ENCODE measurements at regions not wholly inside any gene's neighbourhood (a gene's known extent, or its start where the extent isn't known, plus 50 kb on each side); places are given as distances from the start of the nearest gene placed in this dataset.

- CTCF ChIA-PET, result no interaction called here
- no peaks in the 10 kb centered on the region for H3K4me1 ChIP-seq (ENCODE audit: control extremely low read depth in 1 of 4, control insufficient read depth in 4 of 4, insufficient read depth in 4 of 4, low read length in 3 of 4)
- WGBS (ENCODE audit: insufficient coverage), result no CpG with 5 or more reads among the region's 1 CpG
- no peak for DNase-seq
- no peaks in the 10 kb centered on the region for H3K36me3 ChIP-seq (ENCODE audit: control insufficient read depth in 4 of 4, insufficient read depth in 4 of 4, low read length in 3 of 4)
- POLR2A ChIA-PET, result interaction anchor here (0.6 kb wide), 1 partner anchor 22 kb away, joined by 7 read pairs; no protein-coding TSS in a partner anchor
- no peak overlapping the region for H3K27ac ChIP-seq (ENCODE audit: insufficient read depth in 1 of 2, low read depth in 1 of 2, low read length in 2 of 2, poor library complexity in 1 of 2, severe bottlenecking in 2 of 2)
- no peak overlapping the region for H3K4me3 ChIP-seq (ENCODE audit: control insufficient read depth in 1 of 7, extremely low read depth in 1 of 7, insufficient read depth in 4 of 7, low read depth in 2 of 7, low read length in 6 of 7)
- no peaks in the 10 kb centered on the region for H3K27me3 ChIP-seq (replicated peaks in 2 of 5; ENCODE audit: control insufficient read depth in 4 of 5, insufficient read depth in 5 of 5, low read length in 4 of 5)
- no peaks in the 10 kb centered on the region for H3K9me3 ChIP-seq (ENCODE audit: control extremely low read depth in 1 of 5, control insufficient read depth in 4 of 5, insufficient read depth in 2 of 5, low read depth in 1 of 5, low read length in 4 of 5)
Observed at GRCh38 chr10:57867241-57867640, 400.5 kb downstream of the IPMK start.

GRCh38 chr10:57864765-57865680 is 402.7 kb downstream of the IPMK start:
- CTCF ChIA-PET, result no interaction called here
- Histone ChIP-seq H3K4me3 (ENCODE audit: control insufficient read depth in 1 of 7, extremely low read depth in 1 of 7, insufficient read depth in 4 of 7, low read depth in 2 of 7, low read length in 6 of 7) (no peak overlapping the region), H3K27ac (ENCODE audit: insufficient read depth in 1 of 2, low read depth in 1 of 2, low read length in 2 of 2, poor library complexity in 1 of 2, severe bottlenecking in 2 of 2) (no peak overlapping the region), H3K27me3 (replicated peaks in 2 of 5; ENCODE audit: control insufficient read depth in 4 of 5, insufficient read depth in 5 of 5, low read length in 4 of 5) (no peaks in the 10 kb centered on the region), H3K4me1 (ENCODE audit: control extremely low read depth in 1 of 4, control insufficient read depth in 4 of 4, insufficient read depth in 4 of 4, low read length in 3 of 4) (no peaks in the 10 kb centered on the region), H3K9me3 (ENCODE audit: control extremely low read depth in 1 of 5, control insufficient read depth in 4 of 5, insufficient read depth in 2 of 5, low read depth in 1 of 5, low read length in 4 of 5) (peaks cover 0 to 1% (median 0%) of the 10 kb centered on the region in 5 experiments), H3K36me3 (ENCODE audit: control insufficient read depth in 4 of 4, insufficient read depth in 4 of 4, low read length in 3 of 4) (no peaks in the 10 kb centered on the region)
- POLR2A ChIA-PET, result no interaction called here
- 100% methylated on average over 1 of the region's 2 CpGs for WGBS (ENCODE audit: insufficient coverage)
- DNase-seq, result no peak

- Histone ChIP-seq H3K4me1 (ENCODE audit: control extremely low read depth in 1 of 4, control insufficient read depth in 4 of 4, insufficient read depth in 4 of 4, low read length in 3 of 4) (no peaks in the 10 kb centered on the region), H3K27me3 (replicated peaks in 2 of 5; ENCODE audit: control insufficient read depth in 4 of 5, insufficient read depth in 5 of 5, low read length in 4 of 5) (no peaks in the 10 kb centered on the region), H3K27ac (ENCODE audit: insufficient read depth in 1 of 2, low read depth in 1 of 2, low read length in 2 of 2, poor library complexity in 1 of 2, severe bottlenecking in 2 of 2) (no peak overlapping the region), H3K4me3 (ENCODE audit: control insufficient read depth in 1 of 7, extremely low read depth in 1 of 7, insufficient read depth in 4 of 7, low read depth in 2 of 7, low read length in 6 of 7) (no peak overlapping the region), H3K36me3 (ENCODE audit: control insufficient read depth in 4 of 4, insufficient read depth in 4 of 4, low read length in 3 of 4) (no peaks in the 10 kb centered on the region), H3K9me3 (ENCODE audit: control extremely low read depth in 1 of 5, control insufficient read depth in 4 of 5, insufficient read depth in 2 of 5, low read depth in 1 of 5, low read length in 4 of 5) (no peaks in the 10 kb centered on the region)
- DNase-seq, result peak in 1 of 3 donors; percentile 1
- WGBS (ENCODE audit: insufficient coverage), result no CpG with 5 or more reads among the region's 1 CpG
- ChIA-PET CTCF (no interaction called here), POLR2A (no interaction called here)
Observed at GRCh38 chr10:57849691-57850357, 417.9 kb downstream of the IPMK start.

GRCh38 chr10:57846307-57847065 is 421.2 kb downstream of the IPMK start:
- H3K36me3 ChIP-seq (ENCODE audit: control insufficient read depth in 4 of 4, insufficient read depth in 4 of 4, low read length in 3 of 4), result no peaks in the 10 kb centered on the region
- 80% methylated on average over 1 of the region's 2 CpGs for WGBS (ENCODE audit: insufficient coverage)
- DNase-seq, result no peak
- no peak overlapping the region for H3K4me3 ChIP-seq (ENCODE audit: control insufficient read depth in 1 of 7, extremely low read depth in 1 of 7, insufficient read depth in 4 of 7, low read depth in 2 of 7, low read length in 6 of 7)
- ChIA-PET CTCF (no interaction called here), POLR2A (no interaction called here)
- H3K27me3 ChIP-seq (replicated peaks in 2 of 5; ENCODE audit: control insufficient read depth in 4 of 5, insufficient read depth in 5 of 5, low read length in 4 of 5), result no peaks in the 10 kb centered on the region
- H3K27ac ChIP-seq (ENCODE audit: insufficient read depth in 1 of 2, low read depth in 1 of 2, low read length in 2 of 2, poor library complexity in 1 of 2, severe bottlenecking in 2 of 2), result no peak overlapping the region
- no peaks in the 10 kb centered on the region for H3K4me1 ChIP-seq (ENCODE audit: control extremely low read depth in 1 of 4, control insufficient read depth in 4 of 4, insufficient read depth in 4 of 4, low read length in 3 of 4)
- no peaks in the 10 kb centered on the region for H3K9me3 ChIP-seq (ENCODE audit: control extremely low read depth in 1 of 5, control insufficient read depth in 4 of 5, insufficient read depth in 2 of 5, low read depth in 1 of 5, low read length in 4 of 5)

GRCh38 chr10:57844387-57844998 is 423.2 kb downstream of the IPMK start:
- H3K9me3 ChIP-seq (ENCODE audit: control extremely low read depth in 1 of 5, control insufficient read depth in 4 of 5, insufficient read depth in 2 of 5, low read depth in 1 of 5, low read length in 4 of 5), result no peaks in the 10 kb centered on the region
- no peaks in the 10 kb centered on the region for H3K27me3 ChIP-seq (replicated peaks in 2 of 5; ENCODE audit: control insufficient read depth in 4 of 5, insufficient read depth in 5 of 5, low read length in 4 of 5)
- no peaks in the 10 kb centered on the region for H3K36me3 ChIP-seq (ENCODE audit: control insufficient read depth in 4 of 4, insufficient read depth in 4 of 4, low read length in 3 of 4)
- WGBS (ENCODE audit: insufficient coverage), result 82% methylated on average over 2 of the region's 4 CpGs
- ChIA-PET POLR2A (no interaction called here), CTCF (no interaction called here)
- no peak for DNase-seq
- H3K4me1 ChIP-seq (ENCODE audit: control extremely low read depth in 1 of 4, control insufficient read depth in 4 of 4, insufficient read depth in 4 of 4, low read length in 3 of 4), result no peaks in the 10 kb centered on the region
- H3K4me3 ChIP-seq (ENCODE audit: control insufficient read depth in 1 of 7, extremely low read depth in 1 of 7, insufficient read depth in 4 of 7, low read depth in 2 of 7, low read length in 6 of 7), result no peak overlapping the region
- no peak overlapping the region for H3K27ac ChIP-seq (ENCODE audit: insufficient read depth in 1 of 2, low read depth in 1 of 2, low read length in 2 of 2, poor library complexity in 1 of 2, severe bottlenecking in 2 of 2)

GRCh38 chr10:57830877-57831560 is 436.7 kb downstream of the IPMK start:
- WGBS (ENCODE audit: insufficient coverage), result 57% methylated on average over 1 of the region's 1 CpG

More at GRCh38 chr10:57830877-57831560, 436.7 kb downstream of the IPMK start:
- Histone ChIP-seq H3K27me3 (replicated peaks in 2 of 5; ENCODE audit: control insufficient read depth in 4 of 5, insufficient read depth in 5 of 5, low read length in 4 of 5) (no peaks in the 10 kb centered on the region), H3K27ac (ENCODE audit: insufficient read depth in 1 of 2, low read depth in 1 of 2, low read length in 2 of 2, poor library complexity in 1 of 2, severe bottlenecking in 2 of 2) (no peak overlapping the region), H3K9me3 (ENCODE audit: control extremely low read depth in 1 of 5, control insufficient read depth in 4 of 5, insufficient read depth in 2 of 5, low read depth in 1 of 5, low read length in 4 of 5) (no peaks in the 10 kb centered on the region), H3K4me1 (ENCODE audit: control extremely low read depth in 1 of 4, control insufficient read depth in 4 of 4, insufficient read depth in 4 of 4, low read length in 3 of 4) (no peaks in the 10 kb centered on the region), H3K36me3 (ENCODE audit: control insufficient read depth in 4 of 4, insufficient read depth in 4 of 4, low read length in 3 of 4) (no peaks in the 10 kb centered on the region), H3K4me3 (ENCODE audit: control insufficient read depth in 1 of 7, extremely low read depth in 1 of 7, insufficient read depth in 4 of 7, low read depth in 2 of 7, low read length in 6 of 7) (no peak overlapping the region)
- no peak for DNase-seq
- ChIA-PET CTCF (no interaction called here), POLR2A (no interaction called here)
